ENCODE measurements at regions not wholly inside any gene's neighbourhood (a gene's known extent, or its start where the extent isn't known, plus 50 kb on each side); places are given as distances from the start of the nearest gene placed in this dataset.

DNA sequence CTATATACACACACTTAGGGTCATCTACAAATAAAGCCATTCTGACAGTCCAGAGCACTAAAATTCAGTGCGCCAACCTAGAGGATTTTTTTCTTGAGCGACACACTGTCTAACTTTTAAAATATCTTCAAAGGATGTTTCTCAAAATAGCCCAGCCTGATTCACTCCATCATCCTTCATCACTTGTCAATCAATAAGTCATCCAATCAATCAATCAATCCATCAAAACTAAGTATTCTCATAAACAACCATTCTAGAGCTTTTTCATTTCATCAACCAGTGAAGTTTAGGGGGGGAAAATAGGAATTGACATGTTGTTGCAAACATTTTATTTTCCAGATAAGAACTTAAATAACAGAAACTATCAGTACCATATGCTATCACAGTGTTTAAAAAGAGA is 183.2 kb downstream of the HDGFL1 start:
- H3K27ac ChIP-seq = no peak overlapping the region
- WGBS, 2 donors (ENCODE audit: low coverage in 1 of 2) = 92 to 100% methylated on average over 2 of the region's 2 CpGs
- no peak for TF ChIP-seq EP300 (IDR thresholded peaks at IDR 0.05; ENCODE audit: low read depth)
- TF ChIP-seq, protein P1, sequence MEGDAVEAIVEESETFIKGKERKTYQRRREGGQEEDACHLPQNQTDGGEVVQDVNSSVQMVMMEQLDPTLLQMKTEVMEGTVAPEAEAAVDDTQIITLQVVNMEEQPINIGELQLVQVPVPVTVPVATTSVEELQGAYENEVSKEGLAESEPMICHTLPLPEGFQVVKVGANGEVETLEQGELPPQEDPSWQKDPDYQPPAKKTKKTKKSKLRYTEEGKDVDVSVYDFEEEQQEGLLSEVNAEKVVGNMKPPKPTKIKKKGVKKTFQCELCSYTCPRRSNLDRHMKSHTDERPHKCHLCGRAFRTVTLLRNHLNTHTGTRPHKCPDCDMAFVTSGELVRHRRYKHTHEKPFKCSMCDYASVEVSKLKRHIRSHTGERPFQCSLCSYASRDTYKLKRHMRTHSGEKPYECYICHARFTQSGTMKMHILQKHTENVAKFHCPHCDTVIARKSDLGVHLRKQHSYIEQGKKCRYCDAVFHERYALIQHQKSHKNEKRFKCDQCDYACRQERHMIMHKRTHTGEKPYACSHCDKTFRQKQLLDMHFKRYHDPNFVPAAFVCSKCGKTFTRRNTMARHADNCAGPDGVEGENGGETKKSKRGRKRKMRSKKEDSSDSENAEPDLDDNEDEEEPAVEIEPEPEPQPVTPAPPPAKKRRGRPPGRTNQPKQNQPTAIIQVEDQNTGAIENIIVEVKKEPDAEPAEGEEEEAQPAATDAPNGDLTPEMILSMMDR (IDR thresholded peaks at IDR 0.05) = no peak
- no peak for TF ChIP-seq POLR2A (IDR thresholded peaks at IDR 0.05)
- no peak for TF ChIP-seq POLR2AphosphoS5 (IDR thresholded peaks at IDR 0.05)

DNA sequence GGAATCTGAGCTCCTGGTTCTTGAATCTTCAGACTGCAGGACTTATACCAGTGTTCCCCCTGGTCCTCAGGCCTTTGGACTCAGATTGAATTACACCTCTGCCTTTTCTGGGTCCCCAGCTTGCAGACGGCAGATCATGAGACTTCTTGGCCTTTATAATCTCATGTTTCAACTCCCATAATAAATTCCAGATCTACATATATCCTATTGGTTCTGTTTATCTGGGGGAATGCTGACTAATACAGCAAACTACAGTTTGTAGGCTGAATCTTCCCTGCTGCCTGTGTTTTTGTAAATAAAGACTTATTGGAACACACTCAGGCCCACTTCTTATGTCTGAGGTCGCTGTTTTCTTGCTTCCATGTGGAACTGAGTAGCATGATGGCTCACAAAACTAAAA is 184.7 kb downstream of the HDGFL1 start:
- no peak for TF ChIP-seq POLR2A (IDR thresholded peaks at IDR 0.05)
- TF ChIP-seq POLR2AphosphoS5 (IDR thresholded peaks at IDR 0.05) = no peak
- no peak for TF ChIP-seq EP300 (IDR thresholded peaks at IDR 0.05; ENCODE audit: low read depth)
- TF ChIP-seq, protein P1 (IDR thresholded peaks at IDR 0.05) = no peak
- Histone ChIP-seq H3K36me3 (no peaks in the 10 kb centered on the region), H3K4me3 (no peak overlapping the region), H3K9me3 (no peaks in the 10 kb centered on the region), H3K27me3 (no peaks in the 10 kb centered on the region), H3K27ac (no peak overlapping the region), H3K4me1 (no peaks in the 10 kb centered on the region)
- WGBS, 2 donors (ENCODE audit: low coverage in 1 of 2) = 15 to 24% methylated on average over 2 of the region's 2 CpGs
- DNase-seq = no peak
- intact Hi-C loops (cut with DNase I; ENCODE audit: low total_unique reads) (no loop called here), in situ Hi-C loops (cut with MboI; ENCODE audit: low pct_ligation_motif_present in 1 of 4, low pct_unique_long_range_greater_than_20kb in 1 of 4, low sequenced_read_pairs in 3 of 4) (no loop called here)

More for the DNA sequence above, 183.2 kb downstream of the HDGFL1 start:
- in situ Hi-C loops (cut with MboI; ENCODE audit: low pct_ligation_motif_present in 1 of 4, low pct_unique_long_range_greater_than_20kb in 1 of 4, low sequenced_read_pairs in 3 of 4) (no loop called here), intact Hi-C loops (cut with DNase I; ENCODE audit: low total_unique reads) (no loop called here)
- Histone ChIP-seq H3K36me3 (no peaks in the 10 kb centered on the region), H3K4me3 (no peak overlapping the region), H3K4me1 (no peaks in the 10 kb centered on the region), H3K9me3 (no peaks in the 10 kb centered on the region), H3K27me3 (no peaks in the 10 kb centered on the region)
- DNase-seq = no peak

DNA sequence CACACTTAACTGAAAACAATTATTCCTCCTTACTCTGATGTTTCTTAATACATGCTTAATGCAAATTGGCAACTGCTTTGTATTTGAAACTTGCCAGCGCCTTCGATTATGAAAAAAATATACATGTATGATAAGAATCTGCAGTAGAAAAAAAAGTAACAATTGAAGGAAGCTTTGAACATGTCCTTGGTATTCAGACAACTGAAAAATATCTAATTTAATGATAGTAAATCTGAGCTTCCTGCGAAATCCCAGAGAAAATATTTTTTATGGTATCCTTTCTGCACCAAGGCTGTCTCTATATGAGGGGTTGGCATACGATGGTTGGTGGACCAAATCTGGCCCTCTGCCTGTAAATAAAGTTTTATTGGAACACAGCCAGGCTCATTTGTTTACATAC is 186.2 kb downstream of the HDGFL1 start:
- TF ChIP-seq POLR2A (IDR thresholded peaks at IDR 0.05) = no peak
- TF ChIP-seq POLR2AphosphoS5 (IDR thresholded peaks at IDR 0.05) = no peak
- TF ChIP-seq EP300 (IDR thresholded peaks at IDR 0.05; ENCODE audit: low read depth) = no peak
- TF ChIP-seq, protein P1 (IDR thresholded peaks at IDR 0.05) = no peak
- intact Hi-C loops (cut with DNase I; ENCODE audit: low total_unique reads) = no loop called here
- Histone ChIP-seq H3K4me1 (no peaks in the 10 kb centered on the region), H3K4me3 (no peak overlapping the region), H3K36me3 (no peaks in the 10 kb centered on the region), H3K27me3 (no peaks in the 10 kb centered on the region), H3K27ac (no peak overlapping the region), H3K9me3 (no peaks in the 10 kb centered on the region)
- 66 to 70% methylated on average over 4 of the region's 4 CpGs for WGBS, 2 donors (ENCODE audit: low coverage in 1 of 2)
- in situ Hi-C loops (cut with MboI; ENCODE audit: low pct_ligation_motif_present in 1 of 4, low pct_unique_long_range_greater_than_20kb in 1 of 4, low sequenced_read_pairs in 3 of 4) = no loop called here
- DNase-seq = no peak

DNA sequence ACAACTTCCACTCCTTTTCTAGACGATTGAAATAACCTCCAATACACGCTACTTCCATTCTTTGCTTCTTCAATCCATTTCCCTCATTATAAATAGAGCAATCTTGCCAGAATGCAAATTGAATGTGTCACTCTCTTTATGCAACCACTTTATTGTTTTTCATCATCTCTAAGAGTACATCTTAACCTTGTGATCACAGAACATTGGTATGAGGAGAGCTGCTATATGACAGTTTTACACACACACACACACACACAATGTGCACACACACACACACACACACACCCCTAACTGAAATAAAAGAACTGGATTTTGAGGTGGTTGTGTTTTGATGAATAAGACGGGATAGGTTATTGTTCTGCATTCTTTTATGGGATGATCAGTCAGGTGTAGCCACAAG is 187.0 kb downstream of the HDGFL1 start:
- H3K9me3 ChIP-seq = no peaks in the 10 kb centered on the region
- in situ Hi-C loops (cut with MboI; ENCODE audit: low pct_ligation_motif_present in 1 of 4, low pct_unique_long_range_greater_than_20kb in 1 of 4, low sequenced_read_pairs in 3 of 4) = no loop called here
- no peak for DNase-seq
- WGBS, 2 donors (ENCODE audit: low coverage in 1 of 2) = 69 to 79% methylated on average over 3 of the region's 3 CpGs
- H3K27me3 ChIP-seq = no peaks in the 10 kb centered on the region
- no peak overlapping the region for H3K27ac ChIP-seq
- H3K36me3 ChIP-seq = no peaks in the 10 kb centered on the region
- intact Hi-C loops (cut with DNase I; ENCODE audit: low total_unique reads) = no loop called here
- H3K4me1 ChIP-seq = no peaks in the 10 kb centered on the region
- TF ChIP-seq POLR2A (IDR thresholded peaks at IDR 0.05) = no peak
- TF ChIP-seq, protein P1 (IDR thresholded peaks at IDR 0.05) = no peak
- no peak for TF ChIP-seq POLR2AphosphoS5 (IDR thresholded peaks at IDR 0.05)
- TF ChIP-seq EP300 (IDR thresholded peaks at IDR 0.05; ENCODE audit: low read depth) = no peak
- H3K4me3 ChIP-seq = no peak overlapping the region

Data from transverse colon (tissue), 4 donors.